Activated T-cell treated with anti-CD3 and anti-CD28 coated beads for 4 hours (primary cell): ENCODE measurements at regions not wholly inside any gene's neighbourhood (a gene's known extent, or its start where the extent isn't known, plus 50 kb on each side); places are given as distances from the start of the nearest gene placed in this dataset.

ENCODE experiments used
- DNase-seq: peaks from one replicate; pipeline ENCODE4 v3.0.0-alpha.2; 2020

GRCh38 chr7:32137059-32137458, 66.9 kb upstream of the PDE1C start:
- DNase-seq, result no peak

DNA sequence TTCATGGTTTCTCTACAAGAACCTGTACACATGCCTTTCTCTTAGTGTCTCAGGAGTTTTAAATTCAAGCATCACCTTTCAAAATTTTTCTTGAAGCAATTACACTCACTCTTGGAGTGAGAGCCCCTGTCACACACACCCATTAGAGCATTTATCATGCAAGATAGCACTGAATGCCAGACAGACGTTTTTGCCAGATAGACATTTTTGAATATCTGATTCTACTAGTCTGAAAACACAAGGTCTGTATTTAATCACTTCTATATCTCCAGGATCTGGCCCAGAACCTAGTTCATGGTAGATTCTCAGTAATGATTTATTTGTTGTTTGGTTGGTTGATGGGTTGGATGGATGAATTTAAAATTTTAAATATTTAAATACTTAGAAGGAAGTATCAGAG, 60.9 kb upstream of the PDE1C start:
- no peak for DNase-seq

DNA sequence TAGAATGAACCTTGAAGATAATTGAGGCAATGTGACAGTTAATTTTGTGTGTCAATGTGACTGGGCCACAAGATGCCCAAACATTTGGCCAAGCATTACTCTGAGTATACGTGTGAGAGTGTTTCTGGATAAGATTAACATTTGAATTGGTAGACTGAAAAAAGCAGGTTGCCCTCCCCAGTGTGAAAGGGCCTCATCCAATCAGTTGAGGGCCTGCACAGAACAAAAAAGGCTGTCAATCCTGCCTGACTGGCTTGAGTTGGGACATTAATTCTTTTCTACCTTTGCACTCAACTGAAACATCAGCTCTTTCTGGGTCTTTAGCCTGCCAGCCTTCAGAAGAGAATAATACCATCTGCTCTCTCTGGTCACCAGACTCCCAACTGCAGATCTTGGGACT, 56.6 kb upstream of the PDE1C start:
- DNase-seq, result no peak
